ENCODE measurements at regions not wholly inside any gene's neighbourhood (a gene's known extent, or its start where the extent isn't known, plus 50 kb on each side); places are given as distances from the start of the nearest gene placed in this dataset.

- DNase-seq (ENCODE audit: low read depth in 3 of 3), result no peak
Observed at GRCh38 chr7:131897790-131898165, 341.4 kb upstream of the PODXL start.

- DNase-seq (ENCODE audit: low read depth in 3 of 3), result no peak
Observed at GRCh38 chr7:131897016-131897789, 340.8 kb upstream of the PODXL start.

DNA sequence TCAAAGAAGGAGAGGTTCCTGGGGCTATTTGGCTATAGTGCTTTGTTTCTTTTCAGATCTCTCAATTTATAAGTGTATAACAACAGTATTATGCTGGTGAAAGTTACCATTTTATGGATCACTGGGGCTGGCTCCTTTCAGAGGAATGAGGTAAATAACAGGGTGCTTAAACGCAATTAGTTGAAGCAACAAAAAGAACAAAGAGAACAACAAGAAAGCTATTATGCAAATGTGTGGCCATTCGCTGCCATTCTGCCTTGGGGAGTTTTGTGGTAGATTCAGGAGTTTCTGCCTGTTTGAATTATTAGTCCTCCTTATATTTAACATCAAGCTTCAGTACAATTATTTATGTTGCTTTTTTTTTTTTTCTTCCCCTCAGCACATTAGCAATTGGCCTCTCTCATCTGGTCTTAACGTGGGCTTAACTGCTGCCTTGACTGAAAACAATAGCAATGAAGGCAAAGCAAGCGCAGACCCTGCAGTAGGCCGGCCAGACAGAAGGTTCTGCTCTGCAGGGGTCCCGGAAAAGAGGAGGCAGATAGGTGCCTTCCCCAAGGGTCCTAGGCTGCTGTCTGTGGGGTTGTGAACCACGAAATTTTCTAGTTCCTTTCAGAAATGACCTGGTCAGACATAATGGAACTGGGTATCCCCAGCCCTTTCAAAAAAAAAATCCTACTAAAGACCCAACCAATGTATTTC is 339.9 kb upstream of the PODXL start:
- DNase-seq (ENCODE audit: low read depth in 3 of 3), result no peak

DNA sequence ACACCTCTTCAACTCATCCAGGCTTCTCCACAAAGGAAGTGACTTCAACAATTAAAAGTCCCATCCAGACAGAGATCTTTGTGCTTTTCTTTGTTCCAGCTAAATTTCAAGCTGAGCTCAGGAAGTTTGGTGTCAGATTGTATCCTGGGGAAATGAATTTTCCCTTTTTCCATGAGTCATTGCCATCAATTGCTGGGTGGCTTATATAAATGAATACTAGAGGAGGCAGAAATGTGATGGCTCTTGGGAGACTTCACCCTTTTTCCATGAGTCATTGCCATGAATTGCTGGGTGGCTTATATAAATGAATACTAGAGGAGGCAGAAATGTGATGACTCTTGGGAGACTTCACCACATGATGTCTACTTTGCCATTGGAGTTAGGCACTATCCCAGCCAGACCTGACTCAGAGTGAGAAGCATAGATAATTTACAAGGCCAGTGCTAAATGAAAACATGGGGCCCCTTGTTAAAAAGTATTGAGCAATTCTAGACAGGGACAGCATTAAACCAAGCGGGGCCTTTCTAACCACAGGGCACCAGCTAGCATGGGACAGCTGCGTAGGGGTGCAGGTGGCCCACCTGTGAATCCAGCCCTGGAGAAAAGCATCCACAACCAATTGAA is 339.2 kb upstream of the PODXL start:
- DNase-seq (ENCODE audit: low read depth in 3 of 3), result no peak

GRCh38 chr7:131893631-131894340 is 337.4 kb upstream of the PODXL start:
- no peak for DNase-seq (ENCODE audit: low read depth in 3 of 3)

DNA sequence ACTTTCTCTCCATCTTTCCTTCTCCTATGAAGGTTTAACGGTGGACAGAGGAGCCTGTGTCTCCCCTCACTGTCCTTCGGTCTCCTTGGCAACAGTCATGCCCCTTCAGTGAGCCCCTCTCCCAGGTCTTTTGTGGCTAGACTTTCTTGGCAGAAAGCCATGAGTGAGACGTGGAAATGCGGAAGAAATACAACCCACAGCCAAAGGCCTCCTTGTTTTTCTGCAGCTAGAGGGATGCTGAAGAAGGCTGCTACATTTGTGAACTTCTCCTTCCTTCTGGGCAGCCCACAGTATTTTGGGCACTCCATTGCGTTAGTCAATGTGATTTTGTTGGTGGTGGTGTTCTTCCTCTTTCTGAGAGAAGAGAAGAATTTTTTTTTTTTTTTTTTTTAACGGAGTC is 333.7 kb upstream of the PODXL start:
- no peak for DNase-seq (ENCODE audit: low read depth in 3 of 3)

DNA sequence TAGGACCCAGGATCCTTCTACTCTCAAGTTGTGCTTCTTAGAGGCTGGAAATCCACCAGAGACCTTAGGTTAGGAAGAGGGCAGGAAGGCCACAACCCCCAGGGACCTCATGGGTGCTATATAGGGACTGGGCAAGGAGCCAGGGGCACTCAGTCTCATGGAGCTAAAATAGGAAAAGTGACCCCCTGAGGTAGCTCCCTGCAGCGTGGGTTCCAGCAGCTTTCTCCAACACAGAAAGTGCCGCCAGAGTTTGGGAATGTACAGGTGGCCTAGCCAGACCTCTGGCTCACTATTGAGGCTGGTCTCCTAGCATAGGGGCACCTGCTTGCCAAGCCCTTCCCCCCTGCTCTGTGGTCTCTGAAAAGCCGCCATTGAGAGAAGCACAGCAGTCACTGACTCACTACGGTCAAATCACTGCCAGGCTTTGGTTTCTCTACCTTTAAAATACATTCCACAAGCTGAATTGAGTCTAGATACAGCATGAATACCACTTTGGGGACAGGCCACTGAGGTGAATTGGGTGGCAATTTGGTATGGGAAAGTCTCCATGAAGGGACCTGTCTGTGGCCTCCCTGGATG is 333.2 kb upstream of the PODXL start:
- no peak for DNase-seq (ENCODE audit: low read depth in 3 of 3)

DNA sequence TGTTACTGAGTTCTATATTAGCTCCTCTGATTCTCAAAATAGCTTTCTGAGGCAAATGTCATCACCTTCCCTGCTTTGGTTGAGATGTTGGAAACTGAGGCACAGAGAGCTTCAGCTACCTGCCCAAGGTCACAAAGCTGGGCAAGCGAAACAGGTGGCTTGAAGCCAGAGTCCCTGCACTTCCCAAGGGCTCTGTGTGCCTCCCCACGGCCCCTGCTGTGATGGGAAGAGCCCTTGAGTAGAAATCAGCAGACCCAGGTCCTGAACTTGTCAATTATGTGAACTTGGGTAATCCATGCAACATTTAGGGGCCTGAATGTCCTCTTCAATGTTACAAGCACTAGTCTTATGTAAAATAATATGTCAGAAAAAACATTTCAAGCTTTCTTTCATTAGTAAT is 327.3 kb upstream of the PODXL start:
- no peak for DNase-seq (ENCODE audit: low read depth in 3 of 3)

DNA sequence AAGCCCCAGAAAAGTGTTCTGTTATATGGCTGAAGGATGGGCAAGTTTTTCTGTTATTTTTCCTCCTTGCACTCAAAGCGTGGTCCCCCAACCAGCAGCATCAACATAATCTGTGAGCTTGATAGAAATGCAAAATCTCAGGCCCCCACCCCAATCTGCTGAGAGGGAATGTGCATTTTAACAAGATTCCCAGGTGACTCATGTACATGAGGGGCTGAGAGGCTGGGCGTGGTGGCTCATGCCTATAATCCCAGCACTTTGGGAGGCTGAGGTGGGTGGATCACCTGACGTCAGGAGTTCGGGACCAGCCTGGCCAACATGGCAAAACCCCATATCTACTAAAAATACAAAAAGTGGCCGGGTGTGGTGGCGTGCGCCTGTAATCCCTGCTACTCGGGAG is 326.8 kb upstream of the PODXL start:
- no peak for DNase-seq (ENCODE audit: low read depth in 3 of 3)

- no peak for DNase-seq (ENCODE audit: low read depth in 3 of 3)
Observed at GRCh38 chr7:131882321-131882720, 325.9 kb upstream of the PODXL start.

DNA sequence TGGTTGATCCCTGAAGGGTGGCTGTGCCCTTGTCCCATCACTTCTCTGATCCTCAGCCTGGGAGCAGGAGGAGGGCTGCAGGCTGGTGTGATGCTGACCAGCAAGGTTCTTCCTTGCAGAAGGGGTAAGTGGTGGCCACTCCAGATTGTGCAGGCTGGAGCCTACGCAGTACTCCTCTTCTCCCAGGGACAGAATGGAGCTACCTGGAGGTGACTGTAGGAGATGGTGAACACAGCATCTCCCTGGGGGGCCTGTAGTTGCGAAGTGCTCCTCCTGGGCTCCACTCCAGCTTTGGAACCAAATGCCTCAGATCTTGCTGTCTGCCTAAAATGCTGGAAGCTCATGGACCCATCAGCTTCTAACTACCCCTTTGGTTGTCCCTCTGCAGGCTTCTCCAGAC is 323.6 kb upstream of the PODXL start:
- DNase-seq (ENCODE audit: low read depth in 3 of 3), result no peak

DNA sequence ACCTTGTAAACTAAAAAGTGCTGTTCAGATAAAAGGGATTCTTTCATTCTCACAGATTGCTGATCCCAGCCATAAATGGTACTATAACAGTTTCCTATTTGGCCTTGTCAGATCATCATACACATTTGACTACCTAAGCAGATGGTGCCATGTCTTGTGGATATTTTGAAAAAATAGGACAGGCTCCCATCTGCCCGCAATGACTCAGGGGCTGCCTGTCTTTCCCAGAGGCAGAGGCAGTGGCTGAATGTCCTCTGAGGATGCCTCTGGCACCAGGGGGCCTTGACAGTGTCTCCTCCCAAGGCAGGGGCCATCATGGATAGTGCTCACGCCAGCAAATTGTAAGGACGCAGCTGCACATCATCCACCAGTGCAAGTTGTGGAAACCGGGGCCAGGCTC is 323.0 kb upstream of the PODXL start:
- no peak for DNase-seq (ENCODE audit: low read depth in 3 of 3)

- DNase-seq (ENCODE audit: low read depth in 3 of 3), result no peak
Observed at GRCh38 chr7:131878777-131879176, 322.3 kb upstream of the PODXL start.

GRCh38 chr7:131873581-131873980 is 317.2 kb upstream of the PODXL start:
- DNase-seq (ENCODE audit: low read depth in 3 of 3), result no peak

DNA sequence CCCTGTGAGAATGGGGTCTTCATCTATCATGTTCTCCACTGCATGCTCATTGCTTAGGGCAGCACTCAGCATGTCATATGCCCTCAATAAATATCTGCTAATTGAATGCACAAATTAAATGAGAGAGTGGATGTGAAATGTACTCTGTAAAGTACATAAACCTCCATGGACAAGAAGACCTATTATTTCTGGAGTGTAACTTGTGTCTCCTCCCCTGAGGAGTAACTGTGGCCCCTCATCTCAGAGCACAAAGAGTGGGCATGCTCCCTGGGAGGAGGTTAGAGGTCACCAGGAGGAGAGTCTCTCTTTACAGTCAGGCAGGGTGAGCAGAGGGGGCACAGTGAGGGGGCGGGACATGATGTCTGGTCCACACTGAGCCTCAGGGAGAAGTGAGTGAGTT is 313.6 kb upstream of the PODXL start:
- DNase-seq (ENCODE audit: low read depth in 3 of 3), result no peak

GRCh38 chr7:131869169-131869844 is 312.9 kb upstream of the PODXL start:
- no peak for DNase-seq (ENCODE audit: low read depth in 3 of 3)

DNA sequence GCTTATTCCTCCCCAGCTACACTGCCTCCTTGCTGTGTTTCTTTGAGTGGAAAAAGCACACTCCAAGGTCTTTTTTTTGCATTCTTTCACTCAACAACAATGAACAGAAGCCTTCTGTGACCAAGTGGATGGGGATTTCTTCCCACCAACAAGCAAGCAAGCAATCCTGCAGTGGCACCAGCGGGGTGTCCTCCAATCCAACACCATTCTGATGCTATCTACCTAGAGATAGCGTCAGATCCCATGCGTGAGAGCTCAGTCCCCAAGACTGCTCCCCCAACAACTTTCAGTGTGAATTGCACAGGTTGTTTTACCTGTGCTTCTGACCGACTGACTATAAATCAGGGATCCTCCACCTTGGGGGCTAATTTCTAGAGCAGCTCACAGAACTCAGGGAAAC is 311.0 kb upstream of the PODXL start:
- DNase-seq (ENCODE audit: low read depth in 3 of 3), result no peak

DNA sequence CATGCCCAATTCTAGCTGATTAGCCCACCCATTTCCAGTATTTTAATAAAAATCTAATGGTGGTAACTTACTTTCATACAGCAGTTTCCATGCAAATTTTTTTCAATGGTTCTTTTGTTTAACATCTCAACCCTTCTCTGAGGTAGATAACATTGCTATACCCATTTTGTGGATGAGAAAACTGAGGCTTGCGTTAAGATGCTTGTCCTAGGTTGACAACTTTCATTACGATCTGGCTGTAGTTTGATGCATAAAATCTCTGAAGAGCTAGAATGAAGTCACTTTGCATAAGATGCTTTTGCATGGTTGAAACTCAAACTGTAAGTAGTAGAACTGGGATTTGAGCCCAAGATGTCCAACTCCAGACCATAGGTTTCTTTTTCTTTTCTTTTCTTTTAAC is 309.5 kb upstream of the PODXL start:
- DNase-seq (ENCODE audit: low read depth in 3 of 3), result no peak

- DNase-seq (ENCODE audit: low read depth in 3 of 3), result no peak
Observed at GRCh38 chr7:131861620-131862346, 305.4 kb upstream of the PODXL start.

DNA sequence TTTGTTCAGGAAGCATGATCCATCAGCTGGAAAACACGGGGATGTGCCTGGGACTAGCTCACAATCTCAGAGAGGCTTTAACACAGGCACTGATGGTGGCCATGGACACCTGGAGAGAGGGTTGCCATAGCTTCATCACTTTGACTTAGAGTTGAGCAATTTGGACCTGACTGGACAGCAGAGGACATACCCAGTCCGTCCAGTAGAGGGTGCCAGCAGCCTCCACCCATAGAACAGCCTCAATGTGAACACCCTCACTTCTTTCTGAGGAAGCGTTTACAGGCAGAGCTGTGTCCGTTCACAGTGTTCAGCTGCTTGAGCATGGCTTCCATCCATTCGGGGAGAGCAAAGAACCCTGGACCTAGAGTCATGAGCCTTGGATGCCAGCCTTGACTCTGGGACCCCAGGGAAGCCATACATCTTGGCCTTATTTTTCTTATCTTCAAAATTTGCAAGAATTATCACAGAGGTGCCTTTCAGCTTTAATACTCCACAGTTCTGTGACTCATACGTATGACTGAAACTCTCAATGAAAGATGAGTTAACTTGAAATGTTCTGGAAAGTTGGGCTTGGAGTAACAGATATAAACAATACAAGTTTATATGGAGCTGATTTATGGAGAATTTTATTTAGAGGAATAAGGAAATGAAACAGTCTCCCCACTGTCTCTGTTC is 302.9 kb upstream of the PODXL start:
- peak; percentile 4 to 36 (median 16) for DNase-seq (ENCODE audit: low read depth in 3 of 3)

Data from stimulated activated CD4-positive, alpha-beta T cell treated with anti-CD3 and anti-CD28 coated beads, TNF-alpha, amount 100 ng/mL, for 48 hours (primary cell).